Fibroblast of skin of scalp (primary cell): ENCODE measurements at regions not wholly inside any gene's neighbourhood (a gene's known extent, or its start where the extent isn't known, plus 50 kb on each side); places are given as distances from the start of the nearest gene placed in this dataset.

Source experiments
- DNase-seq: peaks from one replicate; pipeline ENCODE4 v3.0.0-alpha.2; 2013

DNA sequence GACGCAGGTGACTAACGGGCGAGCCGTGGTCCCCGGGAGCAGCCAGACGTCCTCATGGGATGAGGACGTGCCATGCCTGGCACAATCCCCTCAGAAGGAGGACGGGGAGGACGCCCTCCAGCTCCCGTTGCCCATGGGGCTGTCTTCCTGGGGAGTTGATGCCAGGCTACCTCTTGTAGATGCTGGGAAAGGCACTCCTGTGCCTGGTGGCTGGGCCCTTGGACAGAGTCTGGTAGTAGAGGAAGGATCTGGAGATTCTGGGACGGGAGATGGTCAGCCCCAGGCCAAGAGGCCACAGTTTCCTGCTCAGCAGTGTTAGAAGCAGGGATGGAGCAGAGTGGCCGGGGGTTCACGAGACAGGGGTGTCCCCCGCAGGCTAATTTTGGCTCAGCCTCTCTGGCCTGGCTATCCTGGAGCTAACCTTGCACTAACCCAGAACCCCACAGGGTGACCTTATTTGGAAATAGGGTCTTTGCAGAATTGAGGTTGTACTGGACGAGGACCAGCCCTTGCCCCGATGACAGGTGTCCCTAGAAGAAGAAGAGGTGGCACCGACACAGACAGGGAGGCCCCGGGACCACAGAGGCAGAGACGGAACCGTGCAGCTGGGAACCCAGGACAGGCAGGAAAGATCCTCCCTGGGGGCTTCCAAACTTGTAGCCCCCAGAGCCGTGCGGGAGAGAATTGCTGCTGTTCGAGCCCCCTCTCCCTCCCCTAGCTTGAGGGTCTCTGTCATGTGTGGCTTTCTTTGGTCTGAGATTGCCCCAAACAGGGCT, 50.1 kb upstream of the ADRA2C start:
- DNase-seq, result no peak

DNA sequence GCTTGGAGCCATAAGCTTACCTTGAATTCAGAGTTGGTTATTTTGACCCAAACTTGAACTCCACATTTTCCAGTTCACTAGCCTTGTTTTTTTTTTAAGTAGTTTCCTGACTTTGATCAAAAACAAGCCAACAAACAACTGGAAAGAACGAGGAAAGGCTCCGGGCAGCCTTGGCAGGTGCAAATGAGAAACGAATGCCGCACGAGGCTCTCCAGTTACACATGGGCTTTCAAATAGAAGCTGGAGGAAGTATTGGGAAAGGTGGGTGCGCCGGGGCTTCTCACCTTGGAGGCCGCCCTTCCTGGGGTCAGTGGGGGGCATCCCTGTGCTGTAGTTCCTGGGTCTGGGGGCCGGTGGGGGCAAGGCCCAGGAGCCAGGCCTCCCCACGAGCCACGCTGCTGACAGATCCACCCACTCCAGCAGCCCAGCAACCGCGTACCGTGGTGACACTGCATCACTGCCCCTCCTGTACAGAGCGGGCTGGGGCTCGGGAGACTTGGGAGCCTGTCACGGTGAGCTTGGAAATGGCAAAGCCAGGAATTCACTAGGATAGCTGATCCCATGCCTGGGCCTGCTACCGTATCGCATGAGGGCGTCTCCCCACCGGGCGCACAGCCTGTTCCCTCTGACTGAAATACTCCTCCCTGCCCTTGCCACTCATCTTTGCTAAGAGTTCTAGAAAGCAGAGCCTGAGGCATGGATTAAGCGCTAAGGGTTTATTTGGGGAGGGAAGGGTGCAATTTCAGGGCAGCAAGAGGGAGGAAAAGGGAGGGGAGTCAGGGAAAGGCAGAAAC, 50.9 kb upstream of the ADRA2C start:
- DNase-seq, result no peak

DNA sequence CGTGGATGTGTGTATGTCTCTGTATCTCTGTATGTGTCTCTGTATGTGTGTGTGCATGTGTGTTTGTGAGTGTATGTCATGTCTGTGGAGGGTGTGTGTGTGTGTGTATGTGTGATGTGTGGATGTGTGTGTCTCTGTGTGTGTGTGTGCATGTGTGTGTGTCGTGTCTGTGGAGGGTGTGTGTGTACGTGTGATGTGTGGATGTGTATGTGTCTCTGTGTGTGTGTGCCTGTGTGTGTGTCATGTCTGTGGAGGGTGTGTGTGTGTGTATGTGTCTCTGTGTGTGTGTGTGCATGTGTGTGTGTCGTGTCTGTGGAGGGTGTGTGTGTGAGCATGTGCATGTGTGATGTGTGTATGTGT, 51.6 kb upstream of the ADRA2C start:
- no peak for DNase-seq

DNA sequence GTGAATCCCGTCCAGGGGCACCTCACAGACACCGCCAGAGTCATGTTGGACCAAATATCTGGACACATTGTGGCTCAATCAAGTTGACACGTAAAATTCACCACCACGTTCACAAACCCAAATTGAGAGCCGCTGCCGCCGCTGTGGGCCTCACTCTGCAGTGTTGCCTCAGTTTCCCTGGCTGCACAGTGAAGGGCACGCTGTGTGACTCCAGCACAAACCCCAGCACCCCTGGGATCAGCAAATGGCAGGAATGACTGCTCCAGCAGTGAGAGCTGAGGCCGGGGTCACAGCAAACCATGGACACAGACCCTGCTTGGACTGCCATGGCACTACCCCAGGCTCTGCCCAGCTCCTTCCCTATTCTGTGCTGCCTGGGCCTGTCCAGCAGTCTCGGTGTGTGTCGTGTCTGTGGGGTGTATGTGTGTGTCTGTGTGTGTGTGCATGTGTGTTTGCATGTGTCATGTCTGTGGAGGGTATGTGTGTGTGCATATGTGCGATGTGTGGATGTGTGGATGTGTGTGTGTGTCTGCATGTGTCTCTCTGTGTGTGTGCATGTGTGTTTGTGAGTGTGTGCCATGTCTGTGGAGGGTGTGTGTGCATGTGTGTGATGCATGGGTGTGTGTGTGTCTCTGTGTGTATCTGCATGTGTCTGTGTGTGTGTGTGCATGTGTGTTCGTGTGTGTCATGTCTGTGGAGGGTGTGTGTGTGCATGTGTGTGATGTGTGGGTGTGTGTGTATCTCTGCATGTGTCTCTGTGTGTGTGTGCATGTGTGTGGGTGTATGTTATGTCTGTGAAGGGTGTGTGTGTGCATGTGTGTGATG, 52.2 kb upstream of the ADRA2C start:
- DNase-seq, result no peak

DNA sequence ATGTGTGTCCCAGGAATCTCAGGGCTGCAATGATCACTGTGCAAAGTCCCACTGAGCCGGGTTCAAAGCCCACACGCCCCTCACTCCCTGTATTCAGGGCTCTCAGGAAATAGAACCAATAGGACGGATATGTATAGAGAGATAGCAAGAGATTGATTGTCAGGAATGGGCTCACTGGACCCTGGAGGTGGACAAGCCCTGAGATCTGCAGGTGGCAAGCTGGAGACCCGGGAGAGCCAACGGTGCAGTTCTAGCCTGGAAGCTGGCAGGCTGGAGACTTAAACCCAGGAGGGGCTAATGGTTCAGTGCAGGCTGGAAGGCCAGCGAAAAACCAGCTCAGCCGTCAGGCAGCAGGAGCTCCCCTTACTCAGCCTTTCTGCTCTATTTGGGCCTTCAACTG, 52.8 kb upstream of the ADRA2C start:
- no peak for DNase-seq

DNA sequence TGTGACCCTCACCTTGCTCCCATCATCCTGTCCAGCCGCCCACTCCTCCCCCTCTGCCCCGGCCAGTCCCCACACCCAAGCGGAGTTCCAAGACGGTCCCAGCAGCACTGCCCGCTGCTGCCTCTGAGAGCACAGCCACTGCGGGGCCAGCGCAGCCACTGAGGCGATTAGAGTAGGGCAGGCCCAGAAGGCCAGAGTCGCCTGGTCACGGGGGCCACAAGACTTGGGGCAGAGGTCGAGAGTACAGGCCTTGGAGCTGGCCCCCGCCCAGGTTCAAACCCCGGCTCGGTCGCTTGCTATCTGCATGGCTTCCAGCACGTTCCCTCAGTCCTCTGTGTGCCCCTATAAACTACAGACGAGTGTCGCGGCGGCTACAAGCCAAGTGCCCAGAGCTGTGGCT, 53.2 kb upstream of the ADRA2C start:
- DNase-seq, result no peak

DNA sequence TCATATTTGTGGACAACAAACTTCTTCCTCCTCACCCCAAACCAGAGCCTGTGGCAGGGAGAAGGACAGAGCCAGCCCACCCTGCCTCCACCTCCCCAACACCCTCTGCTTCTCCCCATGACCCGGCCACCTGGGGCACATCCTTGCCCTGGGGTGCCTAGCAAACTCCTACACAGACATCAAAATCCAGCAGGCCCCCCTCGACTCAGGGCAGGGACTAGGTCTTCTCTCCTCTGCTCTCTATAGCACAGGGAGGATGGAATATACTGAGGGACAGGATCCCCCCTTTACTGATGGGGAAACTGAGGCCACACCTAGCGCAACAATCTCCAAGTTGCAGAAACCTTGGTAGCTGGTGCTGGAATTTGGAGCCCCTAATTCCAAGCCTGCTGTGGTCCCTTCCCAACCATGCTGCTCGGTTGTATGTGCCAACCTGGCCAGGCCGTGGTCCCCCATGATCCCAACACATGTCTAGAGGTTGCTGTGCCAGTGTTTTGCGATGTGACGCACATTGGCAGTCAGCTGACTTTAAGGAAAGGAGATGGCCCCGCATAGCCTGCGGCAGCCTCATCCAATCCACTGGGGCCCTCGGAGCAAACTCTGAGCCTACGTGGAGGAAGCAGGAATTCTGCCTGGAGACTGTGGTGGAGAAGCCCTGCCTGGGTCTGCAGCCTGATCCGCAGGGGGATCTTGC, 53.9 kb upstream of the ADRA2C start:
- no peak for DNase-seq

DNA sequence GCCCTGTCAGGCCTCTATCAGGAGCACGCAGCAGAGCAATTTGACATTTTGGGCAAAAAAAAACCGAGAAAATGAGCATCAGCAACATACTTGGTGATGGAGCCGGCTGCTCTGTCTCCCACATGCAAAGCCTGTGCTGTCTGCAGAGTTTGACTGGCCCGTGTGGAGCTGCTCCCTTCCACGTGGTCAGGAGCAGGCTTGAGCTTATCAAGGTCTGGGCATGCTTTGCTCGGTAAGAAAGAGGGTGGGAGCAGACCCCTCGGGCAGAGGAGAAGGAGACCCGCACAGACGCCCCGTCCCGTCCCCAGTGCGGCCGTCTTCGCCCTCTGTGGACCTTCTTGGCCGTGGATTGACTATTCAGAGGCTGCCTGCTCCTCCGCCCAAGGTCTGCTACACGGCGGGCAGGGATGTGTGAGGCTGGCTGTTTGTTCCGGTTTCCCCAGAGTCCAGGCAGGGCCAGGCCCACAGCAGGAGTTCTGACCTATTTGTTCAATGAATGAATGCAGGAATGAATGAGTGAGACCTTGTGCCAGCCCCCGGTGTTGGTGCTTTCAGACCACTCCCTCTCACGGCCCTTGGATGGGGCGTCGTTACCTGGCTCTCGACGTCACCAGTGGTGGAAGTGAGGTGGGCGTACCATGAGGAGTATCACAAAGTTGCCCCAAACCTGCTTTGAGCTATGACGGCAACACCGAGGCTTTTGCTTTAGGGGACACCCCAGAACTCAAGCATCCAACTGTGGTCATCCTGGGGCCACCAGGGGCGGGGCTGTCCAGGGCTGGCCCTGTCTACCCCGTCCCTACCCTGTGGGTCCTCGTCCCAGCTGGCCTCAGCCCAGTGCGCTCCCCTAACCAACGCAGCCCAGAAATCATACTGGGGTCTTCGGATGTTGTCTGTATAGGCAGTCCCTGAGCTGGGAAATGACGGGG, 54.7 kb upstream of the ADRA2C start:
- DNase-seq, result no peak

DNA sequence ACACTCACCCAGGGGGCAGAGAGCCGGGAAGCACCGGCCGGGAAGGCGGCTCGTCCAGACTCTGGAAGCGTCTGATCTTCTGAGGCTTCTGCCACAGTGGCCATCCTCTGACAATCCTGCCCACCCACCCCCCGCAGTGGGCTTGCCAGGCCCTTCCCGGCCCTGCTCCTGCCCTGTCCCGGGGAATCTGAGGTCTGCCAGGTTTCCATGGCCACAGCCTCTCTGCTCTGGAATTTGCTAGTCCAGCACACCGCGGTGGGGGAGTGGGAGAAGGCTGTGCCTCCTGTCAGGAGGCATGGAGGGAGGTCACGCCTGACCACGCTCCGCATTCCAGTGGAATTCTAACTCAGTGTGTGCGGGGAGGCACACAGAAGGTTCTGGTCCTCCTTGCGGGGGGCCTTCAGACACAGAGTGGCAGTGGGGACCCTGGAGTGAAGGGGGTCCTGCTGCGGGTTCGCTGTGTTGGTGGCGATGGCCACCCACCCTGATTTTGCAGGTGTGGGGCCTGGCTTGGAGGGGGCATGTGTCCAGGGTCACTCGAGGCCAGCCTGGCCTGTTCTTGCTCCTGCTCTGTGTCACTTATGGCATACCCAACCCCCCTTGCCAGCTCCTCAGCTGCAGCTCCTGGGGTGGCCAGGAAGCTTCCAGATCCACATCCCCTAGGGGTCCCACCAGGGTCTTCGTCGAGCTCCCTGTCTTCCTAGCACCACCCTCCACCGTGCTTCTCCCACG, 55.6 kb upstream of the ADRA2C start:
- DNase-seq, result peak; percentile 57

DNA sequence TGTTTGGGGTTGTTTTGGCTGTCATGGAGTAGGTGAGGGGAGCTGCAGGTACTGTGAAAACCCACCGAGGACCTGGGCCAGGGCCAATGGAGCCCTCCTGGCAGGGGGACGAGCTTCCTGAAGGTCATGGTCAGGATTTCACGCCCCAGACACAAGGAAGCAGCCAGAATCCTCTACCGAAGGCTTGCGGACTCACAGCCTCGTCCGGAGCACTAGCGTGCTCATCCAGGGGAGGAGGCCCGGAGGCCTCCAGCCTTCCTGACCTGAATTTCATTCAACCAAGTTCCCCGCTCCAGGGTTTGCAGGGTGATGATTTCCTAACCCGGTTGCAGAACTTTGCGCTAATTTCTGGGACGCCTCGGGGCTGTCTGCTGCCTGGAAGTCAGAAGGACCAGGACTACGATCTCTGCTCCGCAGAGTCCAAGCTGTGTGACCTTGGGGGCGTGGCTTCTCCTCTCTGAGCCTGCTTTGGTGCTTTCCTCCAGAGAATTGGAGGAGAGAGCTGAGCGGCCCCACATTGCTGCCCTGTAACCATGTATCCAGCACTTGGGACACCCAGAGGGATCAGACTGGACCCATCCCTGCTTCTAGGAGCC, 56.2 kb upstream of the ADRA2C start:
- DNase-seq, result no peak

DNA sequence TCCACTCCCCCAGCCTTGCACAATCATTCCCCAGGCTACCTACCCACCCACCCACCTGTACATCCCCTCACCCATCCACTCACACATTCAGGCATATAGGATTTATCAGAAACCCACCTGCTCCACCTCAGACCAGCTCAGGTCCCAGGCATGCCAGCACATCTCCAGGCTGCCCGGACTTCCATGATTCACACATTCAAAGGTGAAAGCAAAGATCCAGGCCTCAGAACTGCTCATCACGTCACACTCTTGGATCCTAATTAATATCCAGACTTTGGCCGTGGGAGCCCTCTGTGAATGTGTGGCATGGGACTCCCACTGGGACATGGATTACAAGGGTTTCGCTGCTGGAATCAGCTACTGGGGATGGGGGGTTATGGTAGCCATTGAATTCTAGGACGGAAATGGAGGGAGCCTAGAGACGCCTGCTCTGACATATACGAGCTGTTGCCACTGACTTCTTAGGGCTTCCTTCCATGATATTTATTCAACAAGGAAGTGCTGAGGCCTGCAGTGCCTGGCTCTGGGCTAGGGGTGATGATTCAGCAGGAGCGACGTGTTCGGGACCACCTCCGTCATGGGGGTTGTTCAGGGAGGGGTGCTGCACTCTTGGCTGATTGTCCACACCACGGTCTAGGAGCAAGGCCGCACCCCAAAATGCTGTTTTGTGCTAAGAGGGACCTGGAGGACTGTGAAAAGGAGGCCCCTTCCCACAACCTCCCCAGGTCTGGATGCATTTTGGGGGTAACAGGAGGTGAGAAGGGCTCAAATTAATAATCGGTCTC, 56.9 kb upstream of the ADRA2C start:
- no peak for DNase-seq

DNA sequence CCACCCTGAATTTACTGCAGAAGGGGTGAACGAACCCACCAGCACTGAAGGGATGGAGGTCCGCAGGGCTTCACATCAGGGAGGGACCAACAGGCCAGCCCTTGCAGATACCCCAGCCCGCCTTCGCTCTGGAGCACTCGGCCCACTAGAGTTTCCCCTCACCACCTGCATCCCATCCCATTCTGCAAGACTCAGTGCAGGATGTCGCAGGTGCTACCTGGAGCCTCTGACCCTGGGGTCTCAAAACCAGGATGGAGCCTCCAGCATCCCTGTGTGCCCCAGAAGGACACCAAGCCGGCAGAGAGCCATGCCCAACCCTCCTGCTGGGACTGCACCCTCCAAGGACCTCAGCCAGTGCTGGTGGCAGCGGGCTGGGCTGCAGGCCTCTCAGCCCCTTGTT, 57.6 kb upstream of the ADRA2C start:
- no peak for DNase-seq

DNA sequence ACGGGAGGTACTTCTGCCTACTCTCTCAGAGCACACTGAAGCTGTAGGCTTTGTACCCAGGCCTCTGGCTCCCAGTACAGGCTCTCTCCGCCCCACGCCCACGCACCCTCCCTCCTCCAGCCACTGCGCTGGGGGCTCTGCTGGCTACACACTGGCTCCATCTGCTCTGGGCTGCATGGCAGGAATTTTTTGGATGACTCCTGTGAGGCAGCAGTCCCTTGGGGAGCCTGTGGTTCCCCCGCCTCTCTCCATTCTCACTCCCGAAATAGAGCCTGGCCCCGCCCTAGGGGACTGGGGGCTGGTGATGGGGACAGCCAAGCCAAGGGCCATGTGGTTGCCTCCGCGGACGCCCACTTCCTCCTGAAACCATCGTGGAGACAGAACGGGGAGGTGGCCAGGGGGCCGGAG, 58.1 kb upstream of the ADRA2C start:
- peak; percentile 92 for DNase-seq

DNA sequence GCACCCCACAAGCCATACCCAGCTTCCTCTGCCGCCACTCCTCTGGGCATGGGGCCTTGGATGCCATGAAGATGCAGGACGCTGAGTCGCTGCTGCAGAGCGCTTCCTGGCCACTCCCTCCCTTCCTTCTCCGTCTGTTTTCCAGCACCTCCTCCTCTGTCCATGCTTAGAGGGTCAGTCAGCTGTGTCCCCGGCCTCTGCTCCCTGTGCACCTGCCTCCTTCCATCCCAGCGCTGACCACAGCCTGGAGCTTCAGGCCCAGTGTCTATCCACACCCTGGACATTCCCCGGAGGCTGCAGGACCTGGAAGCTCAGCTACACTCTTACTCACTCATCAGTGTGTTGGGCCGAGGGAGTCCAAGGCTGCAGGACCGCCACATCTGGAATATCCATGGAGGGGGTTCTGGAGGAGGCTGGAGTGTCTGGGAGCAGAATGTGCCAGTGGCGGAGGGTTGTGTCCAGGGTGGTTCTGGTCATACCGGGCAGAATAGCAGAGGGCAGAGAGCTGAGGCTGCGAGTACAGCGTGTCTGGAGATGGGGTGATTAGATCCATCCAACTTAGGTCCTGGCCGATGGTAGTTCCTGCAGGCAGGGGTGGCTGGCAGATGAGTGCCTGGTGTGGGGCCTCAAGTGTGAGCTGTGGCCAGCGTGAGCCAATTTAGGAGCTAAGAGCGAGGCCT, 58.6 kb upstream of the ADRA2C start:
- DNase-seq, result no peak

DNA sequence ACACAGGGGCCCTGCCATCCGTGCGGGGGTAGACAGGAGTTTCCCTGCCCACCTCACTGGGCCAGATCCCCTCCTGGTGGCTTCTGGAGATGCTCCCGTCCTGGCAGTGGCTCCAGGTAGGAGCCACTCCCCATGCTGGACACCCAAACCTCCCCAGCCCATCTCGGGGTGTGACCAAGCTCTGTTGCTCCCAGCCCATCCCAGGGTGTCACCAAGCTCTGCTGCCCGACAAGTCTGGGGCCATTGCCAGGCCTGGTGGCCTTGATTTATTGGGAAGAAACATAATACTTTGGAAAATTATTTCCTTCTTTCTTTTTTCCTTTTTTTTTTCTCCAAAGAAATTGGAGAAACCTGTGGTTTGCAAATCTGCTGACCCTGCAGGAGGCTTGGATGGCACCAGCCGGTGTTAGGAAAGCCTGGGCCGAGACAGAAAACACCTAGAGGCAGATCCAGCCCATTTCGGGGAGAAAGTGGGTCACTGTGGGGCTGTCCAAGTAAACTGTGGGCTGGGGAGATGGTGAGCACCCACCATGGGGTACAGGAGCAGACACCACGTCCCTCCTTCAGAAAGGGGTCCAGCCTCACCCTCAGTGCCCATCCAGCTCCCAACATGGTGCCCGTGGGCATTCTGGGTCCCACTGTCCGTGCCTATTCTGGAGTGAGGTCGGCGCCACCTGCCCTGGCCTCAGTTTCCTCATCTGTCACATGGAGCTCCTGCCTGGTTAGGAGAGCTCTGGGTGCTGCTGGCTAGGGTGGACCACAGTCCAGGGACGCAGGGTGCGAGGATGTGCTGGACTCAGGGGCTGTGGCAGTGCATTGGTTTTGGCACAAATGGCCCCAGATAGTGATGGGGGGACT, 59.4 kb upstream of the ADRA2C start:
- no peak for DNase-seq

DNA sequence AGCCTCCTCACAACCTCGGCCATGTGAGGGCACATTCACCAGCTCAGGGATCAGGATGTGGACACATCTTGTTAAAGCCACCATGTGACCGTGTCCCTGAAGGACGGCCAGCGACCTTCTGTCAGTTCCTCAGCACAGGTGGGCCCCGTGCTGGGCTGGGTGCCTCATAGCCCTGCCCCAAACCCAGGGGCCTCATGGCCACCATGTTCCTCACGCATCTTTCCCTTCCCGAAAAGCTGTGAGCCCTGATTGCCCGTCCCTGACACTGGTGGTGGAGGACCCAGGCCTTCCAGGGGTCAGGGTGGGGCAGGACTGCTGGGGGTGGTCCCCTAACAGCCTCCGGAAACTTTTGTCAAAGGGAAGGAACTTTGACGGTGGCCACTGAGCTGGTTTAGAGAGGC, 60.1 kb upstream of the ADRA2C start:
- DNase-seq, result no peak

DNA sequence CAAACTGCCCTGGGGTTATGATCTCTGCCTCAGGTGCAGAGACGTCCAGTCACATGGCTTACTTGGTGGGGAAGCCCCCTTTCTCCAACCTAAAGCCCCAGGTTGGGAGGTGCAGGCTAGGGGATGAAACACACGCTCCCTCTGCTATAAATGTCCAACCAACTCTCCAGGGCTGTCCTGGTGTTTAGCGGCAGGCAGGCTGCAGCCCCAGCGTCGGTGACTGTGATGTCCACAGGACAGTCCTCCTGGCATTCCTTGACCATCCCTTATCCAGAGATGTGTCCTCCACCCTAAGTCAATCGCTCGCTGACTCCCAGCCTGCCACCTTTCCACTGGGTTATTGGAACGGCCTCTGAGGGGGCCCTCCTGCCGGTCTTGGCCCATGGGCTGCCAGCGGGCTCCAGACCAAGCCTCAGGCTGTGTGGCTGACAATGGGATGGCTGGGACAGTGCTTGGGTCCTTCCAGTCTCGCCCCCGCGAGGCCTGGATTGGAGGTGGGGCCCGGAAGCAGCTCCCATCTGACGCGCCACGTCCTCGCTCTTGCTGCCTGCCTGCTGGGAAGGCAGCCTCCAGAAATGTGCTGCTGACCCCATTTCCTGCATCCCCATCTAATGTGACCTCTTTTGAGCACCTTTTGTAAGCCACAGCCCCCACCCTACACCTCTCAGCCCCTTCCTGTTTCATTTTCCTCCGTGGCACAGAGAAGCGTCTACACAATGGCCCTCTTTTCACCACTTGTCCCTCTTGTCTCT, 60.8 kb upstream of the ADRA2C start:
- no peak for DNase-seq
